Retinal pigment epithelial cell (primary cell): ENCODE measurements at regions not wholly inside any gene's neighbourhood (a gene's known extent, or its start where the extent isn't known, plus 50 kb on each side); places are given as distances from the start of the nearest gene placed in this dataset.

Experiments used
- DNase-seq: peaks from one replicate; pipeline ENCODE4 v3.0.0-alpha.2; 2010; ENCODE audit warnings: low read depth
- H3K4me3 ChIP-seq: 2 replicates; pipeline ENCODE4 v1.5.1; 2011; ENCODE audit warnings: mild to moderate bottlenecking, low read length, control low read depth, moderate library complexity
- CTCF ChIP-seq: conservative IDR thresholded peaks from 2 replicates; pipeline ENCODE4 v1.5.1; 2011; ENCODE audit warnings: low read depth, low read length, control low read depth, inconsistent platforms

GRCh38 chr14:104359301-104359968, 220.1 kb upstream of the C14orf180 start:
- no peak for TF ChIP-seq CTCF
- DNase-seq = no peak
- H3K4me3 ChIP-seq = no peak overlapping the region

- DNase-seq = no peak
- no peak for TF ChIP-seq CTCF
- no peak overlapping the region for H3K4me3 ChIP-seq
These were observed 219.6 kb upstream of the C14orf180 start for GRCh38 chr14:104359969-104360442.

- H3K4me3 ChIP-seq = no peak overlapping the region
- no peak for DNase-seq
- no peak for TF ChIP-seq CTCF
These were observed 219.1 kb upstream of the C14orf180 start for GRCh38 chr14:104360501-104360900.

- no peak for TF ChIP-seq CTCF
- no peak for DNase-seq
- no peak overlapping the region for H3K4me3 ChIP-seq
These were observed 218.4 kb upstream of the C14orf180 start for GRCh38 chr14:104361101-104361591.

GRCh38 chr14:104361921-104362681, 217.5 kb upstream of the C14orf180 start:
- H3K4me3 ChIP-seq = no peak overlapping the region
- TF ChIP-seq CTCF = no peak
- DNase-seq = no peak

- H3K4me3 ChIP-seq = no peak overlapping the region
- no peak for TF ChIP-seq CTCF
- no peak for DNase-seq
These were observed 216.6 kb upstream of the C14orf180 start for GRCh38 chr14:104362761-104363605.
